SK-N-SH (cell line): ENCODE measurements at regions not wholly inside any gene's neighbourhood (a gene's known extent, or its start where the extent isn't known, plus 50 kb on each side); places are given as distances from the start of the nearest gene placed in this dataset.

Experiments used
- CHD2 ChIP-seq: fragments of 150-350 bp; IDR thresholded peaks from 2 replicates; pipeline ENCODE4 v1.6.1; 2018; ENCODE audit warnings: low read length; ENCODE audit not compliant: partially characterized antibody
- EP300 ChIP-seq, 2 experiments: IDR thresholded peaks; 2 replicates each; pipeline versions ENCODE4 v1.4.0 to v1.6.1; 2012; ENCODE audit warnings: borderline replicate concordance in 1 of 2, low read depth in 1 of 2, low read length in 1 of 2
- EZH2phosphoT487 ChIP-seq: fragments of 200-600 bp; sonication (generic); IDR thresholded peaks from 2 replicates; pipeline ENCODE4 v1.6.1; 2017; ENCODE audit warnings: low read depth, mixed run types, mild to moderate bottlenecking, antibody characterized with exemption, moderate library complexity, borderline replicate concordance
- NRF1 ChIP-seq: IDR thresholded peaks from 2 replicates; pipeline ENCODE4 v1.6.1; 2012; ENCODE audit warnings: low read depth, mild to moderate bottlenecking, low read length
- POLR2AphosphoS5 ChIP-seq: IDR thresholded peaks from 2 replicates; pipeline ENCODE4 v1.6.1; 2012; ENCODE audit warnings: low read depth, low read length
- RAD21 ChIP-seq: IDR thresholded peaks from 2 replicates; pipeline ENCODE4 v1.6.1; 2012; ENCODE audit warnings: mild to moderate bottlenecking, low read length
- SIN3A ChIP-seq: IDR thresholded peaks from 2 replicates; pipeline ENCODE4 v1.6.1; 2012; ENCODE audit warnings: low read depth, mild to moderate bottlenecking, low read length, moderate library complexity, borderline replicate concordance
- SMC3 ChIP-seq: IDR thresholded peaks from 2 replicates; pipeline ENCODE4 v1.6.1; 2012; ENCODE audit warnings: low read depth, low read length, improper control_type of control experiment
- YY1 ChIP-seq: IDR thresholded peaks from 2 replicates; pipeline ENCODE4 v1.4.0; 2012; ENCODE audit warnings: low read depth, mild to moderate bottlenecking
- TF ChIP-seq, protein P1 (sequence below): fragments of 200-600 bp; sonication (generic); IDR thresholded peaks from 2 replicates; pipeline ENCODE4 v1.6.1; 2017; ENCODE audit warnings: antibody characterized with exemption, mild to moderate bottlenecking, moderate library complexity
- TF ChIP-seq, protein P2 (sequence below): IDR thresholded peaks from 2 replicates; pipeline ENCODE4 v1.4.0; 2012; ENCODE audit warnings: low read depth
- TF ChIP-seq, protein P3 (sequence below): IDR thresholded peaks from 2 replicates; pipeline ENCODE4 v1.6.1; 2012; ENCODE audit warnings: mild to moderate bottlenecking, low read depth, low read length, moderate library complexity
- TF ChIP-seq, protein P4 (sequence below): fragments of 150-350 bp; IDR thresholded peaks from 2 replicates; pipeline ENCODE4 v1.6.1; 2017; ENCODE audit warnings: antibody characterized with exemption, low read length, low read depth, borderline replicate concordance

DNA sequence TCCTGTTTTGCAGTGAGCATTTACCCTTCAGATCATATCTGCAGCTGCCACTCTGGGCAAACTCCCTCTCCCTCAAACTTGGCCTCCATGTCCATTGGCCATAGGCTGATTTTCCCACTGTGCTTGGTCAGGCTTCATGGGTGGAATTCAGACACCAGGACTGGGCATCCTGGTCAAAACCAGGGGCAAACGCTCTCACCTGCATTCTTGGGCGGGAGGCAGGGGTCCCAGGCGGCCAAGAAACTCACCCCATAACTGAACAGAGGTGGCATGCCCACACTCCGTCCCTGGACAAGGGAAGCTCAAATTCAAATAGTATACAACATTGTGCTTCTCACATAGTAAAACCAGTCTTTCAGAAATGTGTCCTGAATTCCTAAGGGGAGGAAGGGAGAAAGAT lies 81.1 kb upstream of the ZNF648 start:
- TF ChIP-seq, protein P1, sequence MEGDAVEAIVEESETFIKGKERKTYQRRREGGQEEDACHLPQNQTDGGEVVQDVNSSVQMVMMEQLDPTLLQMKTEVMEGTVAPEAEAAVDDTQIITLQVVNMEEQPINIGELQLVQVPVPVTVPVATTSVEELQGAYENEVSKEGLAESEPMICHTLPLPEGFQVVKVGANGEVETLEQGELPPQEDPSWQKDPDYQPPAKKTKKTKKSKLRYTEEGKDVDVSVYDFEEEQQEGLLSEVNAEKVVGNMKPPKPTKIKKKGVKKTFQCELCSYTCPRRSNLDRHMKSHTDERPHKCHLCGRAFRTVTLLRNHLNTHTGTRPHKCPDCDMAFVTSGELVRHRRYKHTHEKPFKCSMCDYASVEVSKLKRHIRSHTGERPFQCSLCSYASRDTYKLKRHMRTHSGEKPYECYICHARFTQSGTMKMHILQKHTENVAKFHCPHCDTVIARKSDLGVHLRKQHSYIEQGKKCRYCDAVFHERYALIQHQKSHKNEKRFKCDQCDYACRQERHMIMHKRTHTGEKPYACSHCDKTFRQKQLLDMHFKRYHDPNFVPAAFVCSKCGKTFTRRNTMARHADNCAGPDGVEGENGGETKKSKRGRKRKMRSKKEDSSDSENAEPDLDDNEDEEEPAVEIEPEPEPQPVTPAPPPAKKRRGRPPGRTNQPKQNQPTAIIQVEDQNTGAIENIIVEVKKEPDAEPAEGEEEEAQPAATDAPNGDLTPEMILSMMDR = no peak
- TF ChIP-seq SMC3 = no peak
- TF ChIP-seq, protein P2, sequence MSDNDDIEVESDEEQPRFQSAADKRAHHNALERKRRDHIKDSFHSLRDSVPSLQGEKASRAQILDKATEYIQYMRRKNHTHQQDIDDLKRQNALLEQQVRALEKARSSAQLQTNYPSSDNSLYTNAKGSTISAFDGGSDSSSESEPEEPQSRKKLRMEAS = no peak
- no peak for TF ChIP-seq YY1
- TF ChIP-seq, protein P3, sequence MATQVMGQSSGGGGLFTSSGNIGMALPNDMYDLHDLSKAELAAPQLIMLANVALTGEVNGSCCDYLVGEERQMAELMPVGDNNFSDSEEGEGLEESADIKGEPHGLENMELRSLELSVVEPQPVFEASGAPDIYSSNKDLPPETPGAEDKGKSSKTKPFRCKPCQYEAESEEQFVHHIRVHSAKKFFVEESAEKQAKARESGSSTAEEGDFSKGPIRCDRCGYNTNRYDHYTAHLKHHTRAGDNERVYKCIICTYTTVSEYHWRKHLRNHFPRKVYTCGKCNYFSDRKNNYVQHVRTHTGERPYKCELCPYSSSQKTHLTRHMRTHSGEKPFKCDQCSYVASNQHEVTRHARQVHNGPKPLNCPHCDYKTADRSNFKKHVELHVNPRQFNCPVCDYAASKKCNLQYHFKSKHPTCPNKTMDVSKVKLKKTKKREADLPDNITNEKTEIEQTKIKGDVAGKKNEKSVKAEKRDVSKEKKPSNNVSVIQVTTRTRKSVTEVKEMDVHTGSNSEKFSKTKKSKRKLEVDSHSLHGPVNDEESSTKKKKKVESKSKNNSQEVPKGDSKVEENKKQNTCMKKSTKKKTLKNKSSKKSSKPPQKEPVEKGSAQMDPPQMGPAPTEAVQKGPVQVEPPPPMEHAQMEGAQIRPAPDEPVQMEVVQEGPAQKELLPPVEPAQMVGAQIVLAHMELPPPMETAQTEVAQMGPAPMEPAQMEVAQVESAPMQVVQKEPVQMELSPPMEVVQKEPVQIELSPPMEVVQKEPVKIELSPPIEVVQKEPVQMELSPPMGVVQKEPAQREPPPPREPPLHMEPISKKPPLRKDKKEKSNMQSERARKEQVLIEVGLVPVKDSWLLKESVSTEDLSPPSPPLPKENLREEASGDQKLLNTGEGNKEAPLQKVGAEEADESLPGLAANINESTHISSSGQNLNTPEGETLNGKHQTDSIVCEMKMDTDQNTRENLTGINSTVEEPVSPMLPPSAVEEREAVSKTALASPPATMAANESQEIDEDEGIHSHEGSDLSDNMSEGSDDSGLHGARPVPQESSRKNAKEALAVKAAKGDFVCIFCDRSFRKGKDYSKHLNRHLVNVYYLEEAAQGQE = no peak
- no peak for TF ChIP-seq EZH2phosphoT487
- TF ChIP-seq EP300 (IDR thresholded peaks at IDR 0.05; ENCODE audit: borderline replicate concordance in 1 of 2, low read depth in 1 of 2, low read length in 1 of 2) = no peak
- no peak for TF ChIP-seq SIN3A
- TF ChIP-seq RAD21 = no peak
- TF ChIP-seq CHD2 = no peak
- TF ChIP-seq POLR2AphosphoS5 = no peak
- TF ChIP-seq, protein P4, sequence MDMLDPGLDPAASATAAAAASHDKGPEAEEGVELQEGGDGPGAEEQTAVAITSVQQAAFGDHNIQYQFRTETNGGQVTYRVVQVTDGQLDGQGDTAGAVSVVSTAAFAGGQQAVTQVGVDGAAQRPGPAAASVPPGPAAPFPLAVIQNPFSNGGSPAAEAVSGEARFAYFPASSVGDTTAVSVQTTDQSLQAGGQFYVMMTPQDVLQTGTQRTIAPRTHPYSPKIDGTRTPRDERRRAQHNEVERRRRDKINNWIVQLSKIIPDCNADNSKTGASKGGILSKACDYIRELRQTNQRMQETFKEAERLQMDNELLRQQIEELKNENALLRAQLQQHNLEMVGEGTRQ = no peak
- no peak for TF ChIP-seq NRF1
